GM18858 (cell line): ENCODE measurements at regions not wholly inside any gene's neighbourhood (a gene's known extent, or its start where the extent isn't known, plus 50 kb on each side); places are given as distances from the start of the nearest gene placed in this dataset.

Experiments used
- ATAC-seq: cut with Tn5 transposase; IDR thresholded peaks from one replicate; pipeline ENCODE4 v1.9.1; 2021; ENCODE audit not compliant: unreplicated experiment

GRCh38 chr10:58996063-58996462 is 180.4 kb upstream of the PHYHIPL start:
- no peak for ATAC-seq

DNA sequence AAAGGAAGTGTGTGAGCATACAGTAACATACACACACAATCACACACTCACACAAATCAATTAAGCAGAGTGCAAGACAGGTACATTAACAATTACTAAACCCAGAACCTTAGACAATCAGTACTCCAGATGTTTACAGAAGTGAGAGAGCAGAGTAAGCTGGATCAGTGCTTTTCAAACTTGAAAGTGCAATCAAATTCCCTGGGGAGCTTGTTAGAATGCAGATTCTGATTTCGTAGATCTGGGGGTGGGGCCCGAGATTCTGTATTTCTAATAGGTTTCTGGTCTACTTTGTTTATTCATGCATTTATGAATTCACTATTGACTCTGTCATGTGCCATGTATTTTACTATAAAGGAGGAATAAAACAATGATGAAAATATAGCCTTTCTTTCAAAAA is 179.6 kb upstream of the PHYHIPL start:
- ATAC-seq, result no peak

GRCh38 chr10:58998924-58999713 is 177.3 kb upstream of the PHYHIPL start:
- ATAC-seq, result no peak

GRCh38 chr10:59000162-59000825 is 176.1 kb upstream of the PHYHIPL start:
- ATAC-seq, result no peak

DNA sequence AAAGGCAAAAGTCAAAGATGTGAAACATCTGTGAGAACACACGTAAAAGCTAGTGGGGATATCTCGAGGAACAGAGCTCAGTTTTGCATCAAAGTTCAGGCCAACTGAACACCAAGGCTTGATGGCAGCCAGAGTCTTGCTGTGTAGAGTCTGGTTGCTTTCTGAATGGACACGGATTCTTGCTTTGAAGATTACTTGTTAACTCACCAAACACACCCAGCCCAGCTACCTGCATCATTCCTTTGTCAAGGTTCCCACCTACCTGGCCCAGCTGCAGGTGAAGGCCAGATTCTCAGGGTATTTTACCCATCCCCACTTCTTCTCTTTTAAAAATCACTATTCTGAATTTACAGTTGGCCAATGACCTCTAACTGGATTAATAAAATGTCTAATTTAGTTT is 174.4 kb upstream of the PHYHIPL start:
- no peak for ATAC-seq

- ATAC-seq, result no peak
Measured at GRCh38 chr10:59003203-59003602, 173.2 kb upstream of the PHYHIPL start.

- ATAC-seq, result no peak
Measured at GRCh38 chr10:59004392-59004791, 172.1 kb upstream of the PHYHIPL start.

DNA sequence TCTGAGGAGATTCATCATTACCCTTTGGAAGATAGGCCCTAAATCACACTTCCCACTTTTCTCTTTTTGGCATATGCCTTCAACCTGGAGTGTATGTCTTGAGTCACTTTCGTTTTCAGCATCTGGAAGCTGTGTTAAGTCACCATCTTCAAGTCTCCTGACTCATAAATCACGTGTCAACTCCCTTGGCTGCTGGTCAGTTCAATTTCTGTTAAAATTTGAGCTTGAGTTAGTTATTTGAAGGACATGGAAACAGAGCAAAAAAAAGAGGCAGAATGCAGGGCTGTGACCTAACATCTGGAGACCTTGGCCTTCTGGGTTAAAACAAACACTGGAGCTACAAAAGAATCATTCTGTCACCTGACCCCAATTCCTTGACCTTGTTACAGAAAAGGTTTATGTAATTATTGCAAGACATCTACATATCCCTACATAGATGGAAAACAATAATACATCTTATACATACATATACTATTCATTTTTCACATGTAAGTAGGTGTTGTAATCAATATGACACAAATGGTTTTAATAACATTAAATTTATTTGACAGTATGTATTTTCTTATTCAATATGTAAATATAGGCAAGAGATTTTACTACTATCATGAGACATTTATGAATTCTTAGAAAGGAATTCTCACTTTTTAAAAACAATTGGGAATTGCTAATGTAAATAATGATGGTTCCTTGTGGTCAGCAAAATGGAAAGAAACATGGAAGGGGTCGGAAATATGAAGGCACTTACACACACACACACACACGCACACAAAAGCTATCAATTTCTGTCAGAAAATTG is 169.7 kb upstream of the PHYHIPL start:
- ATAC-seq, result no peak

DNA sequence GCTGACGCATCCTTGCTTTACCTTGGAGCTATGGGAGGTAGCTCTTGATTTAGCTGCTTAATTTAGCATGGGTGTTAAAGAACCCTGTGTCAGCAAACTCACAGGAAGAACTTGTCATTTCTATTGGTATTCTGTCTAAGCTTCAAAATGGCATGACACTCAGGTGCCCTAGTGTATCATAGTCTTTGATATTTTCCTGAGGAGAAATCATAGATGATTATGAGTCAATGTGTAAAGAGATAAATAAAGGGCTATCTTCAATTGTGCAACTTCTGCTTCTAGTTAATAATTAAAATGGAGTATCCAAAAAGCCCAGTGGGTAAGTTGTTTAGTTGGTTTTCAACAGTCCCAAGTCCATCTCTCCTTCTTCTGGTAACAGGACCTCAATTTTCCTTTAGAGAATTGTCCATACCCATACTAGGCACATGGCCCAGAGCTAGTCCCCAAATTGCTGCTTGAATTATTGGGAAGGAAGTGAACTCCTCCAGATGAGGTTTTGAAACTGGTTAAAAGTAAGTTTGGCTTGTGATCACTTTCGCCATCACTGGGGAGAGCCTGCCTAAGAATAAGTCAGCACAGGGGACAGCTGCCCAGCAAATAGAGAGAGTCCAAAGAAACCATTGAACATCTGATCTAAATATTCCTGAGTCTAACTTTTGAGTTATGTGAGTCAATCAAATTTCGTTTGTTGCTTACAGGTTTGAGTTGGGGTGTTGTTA is 169.0 kb upstream of the PHYHIPL start:
- ATAC-seq, result no peak

DNA sequence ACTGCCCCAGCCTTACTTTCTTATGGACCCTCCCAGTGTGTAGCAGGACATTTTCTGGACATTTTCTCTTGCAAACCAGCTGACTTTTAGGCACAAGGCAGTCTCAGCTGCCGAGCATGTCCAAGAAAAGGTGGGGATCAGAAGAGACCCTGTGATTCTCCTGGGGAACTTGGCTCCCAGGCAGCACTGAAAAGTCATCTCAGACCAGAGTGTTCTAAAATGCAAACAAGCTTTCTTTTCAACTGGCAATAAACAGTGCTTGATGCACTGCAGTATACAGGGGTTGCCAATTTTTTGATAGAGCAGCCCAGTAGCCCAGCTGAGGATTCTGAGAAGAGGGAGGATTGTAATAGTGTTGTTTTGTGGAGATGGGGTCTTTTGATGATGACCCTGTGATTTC is 168.0 kb upstream of the PHYHIPL start:
- no peak for ATAC-seq

DNA sequence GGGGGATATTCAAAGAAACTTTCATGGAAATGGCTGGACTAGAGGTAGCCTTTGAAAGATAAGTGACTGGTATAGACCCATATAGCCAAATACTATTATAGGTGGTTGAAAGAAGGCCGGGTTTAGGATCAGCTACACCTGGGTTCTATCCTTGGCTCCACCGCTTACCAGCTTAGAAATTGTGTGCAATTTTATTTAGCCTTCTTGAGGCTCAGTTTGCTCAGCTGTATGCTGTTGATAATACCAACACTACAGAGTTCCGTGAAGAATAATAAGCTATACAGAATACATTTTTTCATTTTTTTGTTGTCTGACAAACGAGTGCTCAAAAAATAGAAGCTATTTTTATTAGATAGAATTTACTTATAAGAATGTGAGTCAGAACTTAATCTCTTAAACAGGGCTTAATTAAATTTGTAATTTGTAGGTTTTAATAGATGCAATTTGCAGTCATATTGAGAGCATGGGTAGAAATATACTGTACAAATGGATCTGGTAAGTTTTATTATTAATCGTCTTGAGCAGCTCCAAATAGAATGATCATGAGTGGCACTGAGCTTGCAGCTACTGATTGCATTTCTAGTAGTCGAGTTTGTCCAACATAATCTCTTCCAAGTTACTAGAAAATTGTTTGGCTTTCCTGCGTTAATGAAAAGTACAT is 164.3 kb upstream of the PHYHIPL start:
- ATAC-seq, result no peak

DNA sequence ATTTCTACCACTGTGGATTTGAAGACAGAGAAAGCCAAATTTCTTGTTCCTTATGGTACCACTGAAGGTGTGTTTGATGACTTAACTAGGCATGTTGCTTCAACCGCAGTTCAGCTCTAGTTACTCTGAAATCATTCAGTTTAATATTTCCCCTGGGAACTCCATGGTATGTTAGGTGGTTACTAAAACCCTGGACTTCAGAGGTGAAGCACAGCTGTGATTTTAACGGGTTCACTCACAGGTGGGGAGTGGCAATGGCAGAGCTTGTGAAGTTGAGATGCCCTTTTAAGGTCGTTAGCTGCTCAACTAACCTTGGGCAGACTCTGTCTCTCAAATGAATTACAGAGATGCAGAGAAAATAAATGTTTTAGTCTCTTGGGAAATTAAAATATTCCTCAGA is 163.6 kb upstream of the PHYHIPL start:
- no peak for ATAC-seq

DNA sequence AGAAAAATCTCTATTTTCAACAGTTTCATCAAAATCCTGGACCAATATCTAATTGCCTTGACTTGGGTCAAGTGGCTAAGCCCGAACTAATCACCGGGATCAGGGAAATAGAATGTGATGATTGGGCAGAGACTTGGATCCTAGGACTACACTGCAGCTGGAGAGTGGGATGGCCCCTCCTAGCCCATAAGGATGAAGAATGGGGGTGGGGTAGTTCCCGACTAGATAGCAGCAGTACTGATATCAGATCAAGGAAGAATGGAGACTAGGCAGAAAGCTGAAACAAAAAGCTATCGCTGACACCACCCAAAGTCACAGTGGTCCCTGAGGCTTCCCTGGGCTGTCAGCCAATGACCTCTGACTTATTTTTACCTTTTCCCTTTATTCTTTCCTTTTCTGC is 160.4 kb upstream of the PHYHIPL start:
- ATAC-seq, result no peak

- ATAC-seq, result no peak
Measured at GRCh38 chr10:59018977-59019376, 157.5 kb upstream of the PHYHIPL start.

DNA sequence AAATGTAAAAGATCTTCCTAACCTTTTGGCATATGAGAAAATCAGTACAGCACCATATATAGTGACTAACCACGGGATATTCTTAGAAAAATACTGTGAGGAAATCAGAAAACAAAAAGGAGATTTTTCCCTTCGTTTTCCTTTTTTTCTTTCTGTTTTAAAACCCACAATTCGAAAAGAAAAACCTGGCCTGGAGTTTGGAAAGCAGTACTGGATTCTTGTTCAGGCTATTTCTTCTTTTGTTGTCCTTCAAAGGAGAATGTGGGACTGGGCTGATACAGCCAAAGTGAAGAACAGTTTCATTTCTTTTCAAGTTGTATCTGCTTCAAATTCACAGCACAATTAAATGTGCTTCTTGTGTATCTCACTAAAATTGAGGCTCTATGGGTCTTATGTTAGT is 156.8 kb upstream of the PHYHIPL start:
- no peak for ATAC-seq

GRCh38 chr10:59020502-59020901 is 155.9 kb upstream of the PHYHIPL start:
- ATAC-seq, result no peak

DNA sequence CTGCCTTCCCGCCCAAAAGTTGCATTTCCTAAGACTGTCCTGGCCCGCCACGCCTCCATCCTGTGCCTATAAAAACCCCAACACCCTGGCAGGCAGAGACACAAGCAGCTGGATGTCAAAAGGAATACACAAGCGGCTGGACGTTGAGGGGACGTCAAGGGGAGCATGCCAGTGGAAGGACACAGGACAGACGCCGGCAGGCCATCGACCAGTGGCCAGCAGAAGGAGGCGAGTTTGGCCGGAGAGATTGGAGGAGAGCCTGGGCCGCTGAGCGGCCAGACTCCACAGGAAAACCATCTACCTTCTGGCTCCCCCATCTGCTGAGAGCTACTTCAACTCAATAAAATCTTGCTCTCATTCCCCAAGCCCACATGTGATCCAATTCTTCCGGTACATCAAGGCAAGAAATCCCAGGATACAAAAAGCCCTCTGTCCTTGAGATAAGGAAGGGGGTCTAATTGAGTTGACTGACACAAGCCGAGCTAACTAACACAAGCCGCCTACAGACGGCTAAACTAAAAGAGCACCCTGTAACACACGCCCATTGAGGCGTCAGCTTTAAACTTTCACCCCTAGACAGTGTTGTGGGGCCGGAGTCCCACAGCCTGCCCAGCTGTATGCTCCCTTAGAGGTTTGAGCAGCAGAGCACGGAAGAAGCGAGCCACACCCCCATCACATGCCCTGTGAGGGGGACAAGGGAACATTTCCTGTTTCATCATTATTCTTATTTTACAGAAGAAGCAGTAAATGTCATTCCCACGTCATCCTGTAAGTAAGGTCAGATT is 150.3 kb upstream of the PHYHIPL start:
- no peak for ATAC-seq

DNA sequence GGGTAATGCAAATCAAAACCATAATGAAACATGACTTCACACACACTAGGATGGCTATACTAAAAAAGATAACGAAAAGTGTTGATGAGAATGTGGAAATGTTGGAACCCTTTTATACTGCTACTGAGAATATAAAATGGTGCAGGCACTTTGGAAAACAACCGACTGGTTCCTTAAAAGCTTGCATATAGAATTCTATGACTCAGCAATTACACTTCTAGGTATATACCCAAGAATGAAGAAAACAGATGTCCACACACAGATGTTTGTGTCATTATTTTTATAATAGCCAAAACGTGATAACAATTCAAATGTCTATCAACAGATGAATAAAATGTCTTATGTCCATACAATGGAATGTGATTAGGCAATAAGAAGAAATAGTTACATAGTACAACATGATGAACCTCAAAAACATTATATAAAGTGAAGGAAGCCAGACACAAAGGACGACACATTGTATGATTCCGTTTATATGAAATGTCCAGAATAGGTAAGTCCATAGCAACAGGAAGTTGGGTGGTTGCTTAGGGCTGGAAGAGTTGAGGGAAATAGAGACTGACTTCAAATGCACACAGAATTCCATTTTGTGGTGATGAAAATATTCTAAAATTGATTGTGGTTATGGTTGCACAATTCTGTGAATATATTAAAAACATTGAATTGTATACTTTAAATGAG is 148.3 kb upstream of the PHYHIPL start:
- ATAC-seq, result no peak

DNA sequence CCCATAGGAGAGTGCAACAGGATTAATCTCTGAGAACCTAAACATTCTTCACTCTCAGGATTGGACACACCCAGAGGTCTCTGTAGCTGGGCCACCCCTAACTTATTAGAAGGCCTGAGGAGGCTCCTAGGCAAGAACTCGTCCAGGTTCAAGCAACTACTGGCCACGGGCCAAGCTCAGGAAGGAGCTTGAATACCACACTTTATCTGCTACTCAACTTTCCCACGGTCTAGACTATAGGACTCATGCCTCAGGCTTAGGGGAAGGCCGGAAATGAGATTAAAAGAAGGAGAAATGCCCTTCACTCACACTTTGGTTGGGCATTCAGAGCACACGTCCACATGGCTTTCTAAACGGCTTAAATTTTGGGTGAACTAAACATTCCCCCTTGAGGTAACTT is 142.8 kb upstream of the PHYHIPL start:
- no peak for ATAC-seq
